PFSK-1 (cell line): ENCODE measurements at regions not wholly inside any gene's neighbourhood (a gene's known extent, or its start where the extent isn't known, plus 50 kb on each side); places are given as distances from the start of the nearest gene placed in this dataset.

Experiments used
- POLR2AphosphoS5 ChIP-seq: IDR thresholded peaks from 2 replicates; pipeline ENCODE4 v1.6.1; 2012; ENCODE audit warnings: low read depth, mild to moderate bottlenecking, control low read depth, low read length, moderate library complexity
- SIN3A ChIP-seq: IDR thresholded peaks from 2 replicates; pipeline ENCODE4 v1.6.1; 2012; ENCODE audit warnings: mild to moderate bottlenecking, low read length, moderate library complexity, borderline replicate concordance; ENCODE audit not compliant: insufficient read depth
- TAF1 ChIP-seq: IDR thresholded peaks from 2 replicates; pipeline ENCODE4 v1.6.1; 2012; ENCODE audit warnings: low read length, control low read depth, borderline replicate concordance; ENCODE audit not compliant: insufficient read depth

DNA sequence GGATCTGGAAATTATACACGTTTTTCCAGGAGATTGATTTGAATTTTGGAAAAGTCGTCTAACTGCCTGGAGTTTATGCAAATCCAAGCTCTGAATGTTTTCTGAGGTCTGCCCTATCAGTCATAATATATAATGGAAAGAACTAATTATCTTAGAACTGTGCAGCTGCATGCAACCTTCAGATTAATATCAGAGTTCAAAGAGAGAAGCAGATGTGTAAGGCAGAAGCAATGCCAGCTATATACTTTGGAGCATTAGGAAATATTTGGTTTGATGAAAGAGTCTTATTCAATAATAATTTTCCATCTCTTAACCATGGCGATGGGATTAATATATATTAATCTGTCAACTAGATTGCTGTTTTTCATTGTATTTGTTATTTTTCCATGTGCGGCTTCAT is 500.9 kb downstream of the NEBL start:
- TF ChIP-seq TAF1 = no peak
- TF ChIP-seq SIN3A = no peak
- no peak for TF ChIP-seq POLR2AphosphoS5
